ENCODE measurements at regions not wholly inside any gene's neighbourhood (a gene's known extent, or its start where the extent isn't known, plus 50 kb on each side); places are given as distances from the start of the nearest gene placed in this dataset.

GRCh38 chr11:71145988-71146824, 106.2 kb downstream of the SHANK2 start:
- Mint-ChIP-seq H3K27me3 (no peaks in the 10 kb centered on the region), H3K9me3 (ENCODE audit: low read depth) (no peaks in the 10 kb centered on the region), H3K4me3 (ENCODE audit: low read depth) (no peak overlapping the region), H3K4me1 (ENCODE audit: low read depth) (peaks cover 3% of the 10 kb centered on the region), H3K36me3 (ENCODE audit: insufficient read depth) (peaks cover 11% of the 10 kb centered on the region), H3K27ac (no peak overlapping the region)
- no peak for DNase-seq (ENCODE audit: low spot score, unreplicated experiment)
- TF ChIP-seq CTCF (IDR thresholded peaks at IDR 0.05; ENCODE audit: unreplicated experiment) = no peak

GRCh38 chr11:71145368-71145767, 107.0 kb downstream of the SHANK2 start:
- DNase-seq (ENCODE audit: low spot score, unreplicated experiment) = no peak
- H3K27ac Mint-ChIP-seq = no peak overlapping the region
- H3K9me3 Mint-ChIP-seq (ENCODE audit: low read depth) = no peaks in the 10 kb centered on the region
- TF ChIP-seq CTCF (IDR thresholded peaks at IDR 0.05; ENCODE audit: unreplicated experiment) = no peak
- H3K36me3 Mint-ChIP-seq (ENCODE audit: insufficient read depth) = peaks cover 11% of the 10 kb centered on the region
- H3K4me1 Mint-ChIP-seq (ENCODE audit: low read depth) = peaks cover 2% of the 10 kb centered on the region
- H3K4me3 Mint-ChIP-seq (ENCODE audit: low read depth) = no peak overlapping the region
- H3K27me3 Mint-ChIP-seq = no peaks in the 10 kb centered on the region

- no peaks in the 10 kb centered on the region for H3K27me3 Mint-ChIP-seq
- H3K9me3 Mint-ChIP-seq (ENCODE audit: low read depth) = no peaks in the 10 kb centered on the region
- no peak overlapping the region for H3K27ac Mint-ChIP-seq
- peaks cover 11% of the 10 kb centered on the region for H3K36me3 Mint-ChIP-seq (ENCODE audit: insufficient read depth)
- no peak for TF ChIP-seq CTCF (IDR thresholded peaks at IDR 0.05; ENCODE audit: unreplicated experiment)
- no peak for DNase-seq (ENCODE audit: low spot score, unreplicated experiment)
- H3K4me1 Mint-ChIP-seq (ENCODE audit: low read depth) = peaks cover 4% of the 10 kb centered on the region
- no peak overlapping the region for H3K4me3 Mint-ChIP-seq (ENCODE audit: low read depth)
Observed at GRCh38 chr11:71144736-71145135, 107.6 kb downstream of the SHANK2 start.

- H3K27ac Mint-ChIP-seq = no peak overlapping the region
- H3K27me3 Mint-ChIP-seq = no peaks in the 10 kb centered on the region
- no peaks in the 10 kb centered on the region for H3K9me3 Mint-ChIP-seq (ENCODE audit: low read depth)
Observed at GRCh38 chr11:71144010-71144409, 108.4 kb downstream of the SHANK2 start.

More at GRCh38 chr11:71144010-71144409, 108.4 kb downstream of the SHANK2 start:
- DNase-seq (ENCODE audit: low spot score, unreplicated experiment) = no peak
- TF ChIP-seq CTCF (IDR thresholded peaks at IDR 0.05; ENCODE audit: unreplicated experiment) = no peak
- Mint-ChIP-seq H3K4me1 (ENCODE audit: low read depth) (peaks cover 2% of the 10 kb centered on the region), H3K36me3 (ENCODE audit: insufficient read depth) (peaks cover 11% of the 10 kb centered on the region), H3K4me3 (ENCODE audit: low read depth) (no peak overlapping the region)
